ENCODE measurements at regions not wholly inside any gene's neighbourhood (a gene's known extent, or its start where the extent isn't known, plus 50 kb on each side); places are given as distances from the start of the nearest gene placed in this dataset.
"Not testable (repeated sequence)": the region's sequence is repeated elsewhere in the genome, so short reads cannot be mapped to it uniquely, and the experiment has no call there.

DNA sequence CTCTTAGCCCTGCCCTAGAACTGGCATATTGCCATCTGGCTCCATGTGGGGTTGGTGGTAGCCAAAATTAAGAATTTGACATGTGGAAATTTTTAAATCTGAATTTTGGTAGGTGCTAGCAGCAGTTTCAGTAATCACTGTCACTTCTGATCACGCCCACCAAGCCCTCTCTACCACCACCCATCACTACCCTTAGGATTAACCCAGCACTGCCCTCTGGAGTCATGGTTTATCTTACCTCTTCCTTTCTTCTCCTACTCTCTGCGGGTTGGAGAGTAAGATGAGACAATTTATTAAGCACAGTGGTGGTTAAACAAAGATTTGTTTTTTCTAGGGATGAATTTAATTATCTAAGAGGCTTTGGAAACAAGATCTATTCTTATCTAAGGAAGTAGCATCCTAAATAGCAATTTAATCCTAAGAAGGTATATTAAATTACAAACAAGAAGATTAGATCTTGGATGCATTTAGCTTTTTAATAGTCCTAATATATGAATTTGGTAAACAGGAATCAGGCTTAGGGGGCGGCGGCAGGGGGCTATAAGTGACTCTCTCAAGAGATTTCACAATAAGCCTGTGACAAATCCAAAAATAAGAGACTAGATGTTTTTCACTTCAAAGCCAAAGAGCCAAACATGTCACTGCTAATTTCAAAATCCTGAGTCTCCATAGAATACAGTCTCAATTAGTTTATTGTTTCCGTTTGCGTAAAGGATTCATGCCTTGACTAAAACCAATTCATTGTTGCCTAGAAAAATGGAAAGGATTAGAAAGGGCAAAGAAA lies 498.4 kb upstream of the UBE2E2 start:
- BruUV-seq (replicated peaks), result no TSS peak
- no peak overlapping the region for H3K27ac ChIP-seq (ENCODE audit: low read depth, low read length)
- no peaks in the 10 kb centered on the region for H3K9me2 ChIP-seq (ENCODE audit: insufficient read depth)
- no peaks in the 10 kb centered on the region for H3K4me1 ChIP-seq (ENCODE audit: control insufficient read depth in 1 of 2, insufficient read depth in 2 of 2, low read length in 2 of 2)
- H3K4me2 ChIP-seq (ENCODE audit: low read length), result no peak overlapping the region
- intact Hi-C loops (cut with micrococcal nuclease), result no loop called here
- H3K79me2 ChIP-seq (ENCODE audit: insufficient read depth, low read length), result no peaks in the 10 kb centered on the region
- no peak for DNase-seq (ENCODE audit: low read depth, low spot score)
- TF ChIP-seq SP1 (IDR thresholded peaks at IDR 0.05; ENCODE audit: low read depth), result no peak
- TF ChIP-seq ZFX (IDR thresholded peaks at IDR 0.05), result no peak
- no peak for TF ChIP-seq YY1 (IDR thresholded peaks at IDR 0.05; ENCODE audit: extremely low read depth, insufficient replicate concordance, low read depth, low read length)
- no peak for TF ChIP-seq EZH2phosphoT487 (IDR thresholded peaks at IDR 0.05; ENCODE audit: borderline replicate concordance)
- no peak for TF ChIP-seq FOSL1 (IDR thresholded peaks at IDR 0.05; ENCODE audit: low read depth)
- TF ChIP-seq ELF1 (IDR thresholded peaks at IDR 0.05; ENCODE audit: borderline replicate concordance, low read depth), result no peak
- TF ChIP-seq TCF7L2 (IDR thresholded peaks at IDR 0.05; ENCODE audit: borderline replicate concordance, extremely low read depth, insufficient read depth, insufficient read length), result no peak
- TF ChIP-seq SIN3A (IDR thresholded peaks at IDR 0.05; ENCODE audit: low read depth), result no peak
- TF ChIP-seq, protein P1, sequence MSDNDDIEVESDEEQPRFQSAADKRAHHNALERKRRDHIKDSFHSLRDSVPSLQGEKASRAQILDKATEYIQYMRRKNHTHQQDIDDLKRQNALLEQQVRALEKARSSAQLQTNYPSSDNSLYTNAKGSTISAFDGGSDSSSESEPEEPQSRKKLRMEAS (IDR thresholded peaks at IDR 0.05), result no peak
- TF ChIP-seq, protein P2, sequence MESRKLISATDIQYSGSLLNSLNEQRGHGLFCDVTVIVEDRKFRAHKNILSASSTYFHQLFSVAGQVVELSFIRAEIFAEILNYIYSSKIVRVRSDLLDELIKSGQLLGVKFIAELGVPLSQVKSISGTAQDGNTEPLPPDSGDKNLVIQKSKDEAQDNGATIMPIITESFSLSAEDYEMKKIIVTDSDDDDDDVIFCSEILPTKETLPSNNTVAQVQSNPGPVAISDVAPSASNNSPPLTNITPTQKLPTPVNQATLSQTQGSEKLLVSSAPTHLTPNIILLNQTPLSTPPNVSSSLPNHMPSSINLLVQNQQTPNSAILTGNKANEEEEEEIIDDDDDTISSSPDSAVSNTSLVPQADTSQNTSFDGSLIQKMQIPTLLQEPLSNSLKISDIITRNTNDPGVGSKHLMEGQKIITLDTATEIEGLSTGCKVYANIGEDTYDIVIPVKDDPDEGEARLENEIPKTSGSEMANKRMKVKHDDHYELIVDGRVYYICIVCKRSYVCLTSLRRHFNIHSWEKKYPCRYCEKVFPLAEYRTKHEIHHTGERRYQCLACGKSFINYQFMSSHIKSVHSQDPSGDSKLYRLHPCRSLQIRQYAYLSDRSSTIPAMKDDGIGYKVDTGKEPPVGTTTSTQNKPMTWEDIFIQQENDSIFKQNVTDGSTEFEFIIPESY (IDR thresholded peaks at IDR 0.05; ENCODE audit: extremely low read depth, insufficient replicate concordance, low read length), result no peak
- no peak for TF ChIP-seq CBX3 (IDR thresholded peaks at IDR 0.05; ENCODE audit: low read depth)
- no peak for TF ChIP-seq ZNF274 (IDR thresholded peaks at IDR 0.05; ENCODE audit: low read depth, low read length)
- no peak overlapping the region for H2AFZ ChIP-seq (ENCODE audit: low read depth, low read length, poor library complexity, severe bottlenecking)
- no peak overlapping the region for H3K4me3 ChIP-seq (replicated peaks in 1 of 2; ENCODE audit: low read depth in 1 of 2, low read length in 2 of 2)
- ChIA-PET RAD21 (ENCODE audit: low non-redundant PET in 1 of 2, low total read pairs in 2 of 2, uncharacterized antibody in 2 of 2, unreplicated experiment in 2 of 2) (no interaction called here), POLR2A (no interaction called here), CTCF (no interaction called here)
- no peaks in the 10 kb centered on the region for H3K27me3 ChIP-seq (ENCODE audit: insufficient read depth, low read length)
- H3K9me3 ChIP-seq (ENCODE audit: control insufficient read depth in 1 of 2, insufficient read depth in 1 of 2, low read depth in 1 of 2, low read length in 2 of 2), result peaks cover 0 to 5% of the 10 kb centered on the region in 2 experiments; a peak in 1 of 4 replicates
- H4K20me1 ChIP-seq (ENCODE audit: insufficient read depth), result no peaks in the 10 kb centered on the region
- no peak overlapping the region for H3K9ac ChIP-seq (ENCODE audit: low read length)
- ATAC-seq, result no peak
- H3K36me3 ChIP-seq (ENCODE audit: control insufficient read depth in 1 of 2, insufficient read depth in 2 of 2, low read length in 2 of 2), result no peaks in the 10 kb centered on the region

DNA sequence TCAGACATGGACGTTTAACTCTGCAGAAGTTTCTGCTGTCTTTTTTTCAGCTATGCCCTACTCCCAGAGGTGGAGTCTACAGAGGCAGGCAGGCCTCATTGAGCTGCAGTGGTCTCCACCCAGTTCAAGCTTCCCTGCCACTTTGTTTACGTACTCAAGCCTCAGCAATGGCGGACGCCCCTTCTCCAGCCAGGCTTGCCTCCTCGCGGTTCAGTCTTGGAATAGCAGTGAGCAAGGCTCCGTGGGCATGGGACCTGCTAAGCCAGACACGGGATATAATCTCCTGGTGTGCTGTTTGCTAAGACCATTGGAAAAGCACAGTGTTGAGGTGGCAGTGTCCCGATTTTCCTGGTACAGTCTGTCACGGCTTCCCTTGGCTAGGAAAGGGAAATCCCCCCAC lies 496.2 kb upstream of the UBE2E2 start:
- ATAC-seq; RAD21 ChIA-PET (ENCODE audit: low non-redundant PET in 1 of 2, low total read pairs in 2 of 2, uncharacterized antibody in 2 of 2, unreplicated experiment in 2 of 2); H3K9ac ChIP-seq (ENCODE audit: low read length); H2AFZ ChIP-seq (ENCODE audit: low read depth, low read length, poor library complexity, severe bottlenecking); H3K36me3 ChIP-seq (ENCODE audit: control insufficient read depth in 1 of 2, insufficient read depth in 2 of 2, low read length in 2 of 2); H3K4me2 ChIP-seq (ENCODE audit: low read length); CTCF ChIA-PET; intact Hi-C loops (cut with micrococcal nuclease); H3K79me2 ChIP-seq (ENCODE audit: insufficient read depth, low read length); H3K4me1 ChIP-seq (ENCODE audit: control insufficient read depth in 1 of 2, insufficient read depth in 2 of 2, low read length in 2 of 2); H3K27ac ChIP-seq (ENCODE audit: low read depth, low read length); H3K9me3 ChIP-seq (ENCODE audit: control insufficient read depth in 1 of 2, insufficient read depth in 1 of 2, low read depth in 1 of 2, low read length in 2 of 2); BruUV-seq (replicated peaks); H3K27me3 ChIP-seq (ENCODE audit: insufficient read depth, low read length); DNase-seq (ENCODE audit: low read depth, low spot score); H4K20me1 ChIP-seq (ENCODE audit: insufficient read depth); H3K4me3 ChIP-seq (replicated peaks in 1 of 2; ENCODE audit: low read depth in 1 of 2, low read length in 2 of 2); H3K9me2 ChIP-seq (ENCODE audit: insufficient read depth); POLR2A ChIA-PET: not testable (repeated sequence)
